Testis (tissue), 2 donors: ENCODE measurements at regions not wholly inside any gene's neighbourhood (a gene's known extent, or its start where the extent isn't known, plus 50 kb on each side); places are given as distances from the start of the nearest gene placed in this dataset.

Experiments used
- DNase-seq: peaks from one replicate; pipeline ENCODE4 v3.0.0-alpha.2; 2019
- H3K27ac ChIP-seq, 2 donors: fragments of 200-600 bp; sonication (generic); one replicate each; pipeline ENCODE4 v1.5.1; 2019
- H3K27me3 ChIP-seq: fragments of 200-600 bp; sonication (generic); one replicate; pipeline ENCODE4 v1.5.1; 2019
- H3K36me3 ChIP-seq: fragments of 200-600 bp; sonication (generic); one replicate; pipeline ENCODE4 v1.5.1; 2017; ENCODE audit warnings: low read depth; ENCODE audit errors: missing control alignments
- H3K4me1 ChIP-seq: fragments of 200-600 bp; sonication (generic); one replicate; pipeline ENCODE4 v1.5.1; 2019
- H3K4me3 ChIP-seq, 2 donors: fragments of 200-600 bp; sonication (generic); one replicate each; pipeline ENCODE4 v1.5.1; 2017 to 2019
- H3K9me3 ChIP-seq: fragments of 200-600 bp; sonication (generic); one replicate; pipeline ENCODE4 v1.5.1; 2017
- POLR2A ChIP-seq: fragments of 450-650 bp; IDR thresholded peaks from one replicate; pipeline ENCODE4 v1.6.1; 2017; ENCODE audit warnings: antibody characterized with exemption, mild to moderate bottlenecking, moderate library complexity
- WGBS, 2 donors: methylation state at CpG; one replicate each; pipeline ENCODE4 v1.1.5; 2018; 5-methylcytosine and 5-hydroxymethylcytosine counted together
- intact Hi-C: fragments of 100-400 bp; cut with DNase I; formaldehyde crosslinking; loops from one replicate; pipeline ENCODE4 v1.15.1; 2023; ENCODE audit warnings: low total_unique reads
- TF ChIP-seq, protein P1 (sequence below), 3 experiments: fragments of 450-650 bp in 2 of 3; fragments of 200-600 bp in 1 of 3; sonication (generic) in 1 of 3; IDR thresholded peaks; one replicate each; pipeline ENCODE4 v1.5.1; 2016 to 2019; ENCODE audit warnings: antibody characterized with exemption in 3 of 3, mild to moderate bottlenecking in 2 of 3, moderate library complexity in 1 of 3

DNA sequence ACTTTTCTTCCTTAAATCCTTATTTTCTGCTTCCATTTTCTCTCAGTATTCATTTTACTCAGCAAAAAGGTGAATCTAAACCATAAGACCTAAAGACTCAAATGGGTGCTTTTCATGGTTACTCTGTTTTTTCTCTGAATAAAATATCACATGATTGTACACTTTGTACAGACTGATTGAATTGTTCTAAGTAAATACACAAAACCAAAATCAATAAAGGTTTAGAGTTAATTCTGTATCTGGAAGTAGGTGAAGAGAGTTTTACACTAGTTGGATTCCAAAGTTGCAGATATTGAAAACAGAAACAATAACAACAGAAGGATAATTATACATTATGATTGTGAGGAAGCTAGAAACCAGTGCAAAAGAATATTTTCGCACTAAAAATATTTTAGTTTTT is 546.2 kb downstream of the TUSC7 start:
- Histone ChIP-seq H3K4me3 (no peak overlapping the region), H3K27me3 (no peaks in the 10 kb centered on the region), H3K27ac (no peak overlapping the region), H3K4me1 (no peaks in the 10 kb centered on the region), H3K36me3 (no peaks in the 10 kb centered on the region), H3K9me3 (no peaks in the 10 kb centered on the region)
- WGBS, 2 donors: 90 to 93% methylated on average over 1 of the region's 1 CpG
- DNase-seq: no peak
- intact Hi-C loops: no loop called here
- TF ChIP-seq, protein P1, sequence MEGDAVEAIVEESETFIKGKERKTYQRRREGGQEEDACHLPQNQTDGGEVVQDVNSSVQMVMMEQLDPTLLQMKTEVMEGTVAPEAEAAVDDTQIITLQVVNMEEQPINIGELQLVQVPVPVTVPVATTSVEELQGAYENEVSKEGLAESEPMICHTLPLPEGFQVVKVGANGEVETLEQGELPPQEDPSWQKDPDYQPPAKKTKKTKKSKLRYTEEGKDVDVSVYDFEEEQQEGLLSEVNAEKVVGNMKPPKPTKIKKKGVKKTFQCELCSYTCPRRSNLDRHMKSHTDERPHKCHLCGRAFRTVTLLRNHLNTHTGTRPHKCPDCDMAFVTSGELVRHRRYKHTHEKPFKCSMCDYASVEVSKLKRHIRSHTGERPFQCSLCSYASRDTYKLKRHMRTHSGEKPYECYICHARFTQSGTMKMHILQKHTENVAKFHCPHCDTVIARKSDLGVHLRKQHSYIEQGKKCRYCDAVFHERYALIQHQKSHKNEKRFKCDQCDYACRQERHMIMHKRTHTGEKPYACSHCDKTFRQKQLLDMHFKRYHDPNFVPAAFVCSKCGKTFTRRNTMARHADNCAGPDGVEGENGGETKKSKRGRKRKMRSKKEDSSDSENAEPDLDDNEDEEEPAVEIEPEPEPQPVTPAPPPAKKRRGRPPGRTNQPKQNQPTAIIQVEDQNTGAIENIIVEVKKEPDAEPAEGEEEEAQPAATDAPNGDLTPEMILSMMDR (IDR thresholded peaks at IDR 0.05): no peak

DNA sequence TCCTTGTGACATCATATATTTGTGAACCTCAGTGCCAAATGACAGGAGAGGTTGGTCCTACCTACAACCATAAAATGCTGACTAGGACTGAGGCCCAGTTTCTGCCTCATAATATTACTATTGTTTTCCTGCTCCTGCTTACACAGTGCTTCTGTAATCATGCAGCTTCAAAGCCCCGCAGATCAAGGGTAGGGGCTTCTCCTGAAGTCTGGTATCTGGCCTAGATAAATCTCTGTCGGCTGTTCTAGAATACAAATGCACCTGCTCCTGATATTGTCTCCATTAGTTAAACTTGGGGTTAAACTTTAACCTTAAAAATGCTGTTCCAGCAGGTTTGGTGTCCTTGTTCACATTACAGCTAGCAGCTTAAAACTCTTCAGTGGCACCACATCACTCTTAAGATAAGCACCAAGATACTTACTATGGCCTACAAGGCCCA is 552.4 kb downstream of the TUSC7 start:
- no peaks in the 10 kb centered on the region for H3K9me3 ChIP-seq
- TF ChIP-seq, protein P1 (IDR thresholded peaks at IDR 0.05): no peak
- TF ChIP-seq POLR2A: no peak
- H3K4me1 ChIP-seq: no peaks in the 10 kb centered on the region
- H3K4me3 ChIP-seq: no peak overlapping the region
- 13 to 81% methylated on average over 2 of the region's 2 CpGs for WGBS, 2 donors
- H3K27ac ChIP-seq: no peak overlapping the region
- DNase-seq: no peak
- intact Hi-C loops: no loop called here
- H3K27me3 ChIP-seq: no peaks in the 10 kb centered on the region
- H3K36me3 ChIP-seq: no peaks in the 10 kb centered on the region

DNA sequence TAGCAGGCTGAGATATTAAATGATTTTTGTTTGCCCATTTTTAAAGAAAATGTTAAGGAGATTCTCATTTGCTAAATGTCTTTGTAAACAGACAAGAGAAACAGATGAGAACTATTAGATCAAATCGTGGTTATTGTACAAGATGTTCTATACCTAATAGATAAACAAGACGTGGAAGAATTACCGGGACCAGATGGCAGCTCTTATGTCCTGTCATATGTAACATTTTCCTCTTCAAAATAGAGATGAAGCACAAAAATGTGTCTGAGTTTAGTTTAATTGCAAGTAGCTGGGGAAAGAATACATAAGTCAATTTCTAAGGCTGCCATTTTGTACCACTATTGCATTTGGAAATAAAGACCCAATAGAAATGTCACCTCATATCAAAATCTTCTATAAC is 553.7 kb downstream of the TUSC7 start:
- Histone ChIP-seq H3K36me3 (no peaks in the 10 kb centered on the region), H3K9me3 (no peaks in the 10 kb centered on the region), H3K27me3 (no peaks in the 10 kb centered on the region), H3K4me3 (no peak overlapping the region), H3K27ac (no peak overlapping the region), H3K4me1 (no peaks in the 10 kb centered on the region)
- intact Hi-C loops: no loop called here
- TF ChIP-seq, protein P1 (IDR thresholded peaks at IDR 0.05): no peak
- no peak for TF ChIP-seq POLR2A
- no peak for DNase-seq
- WGBS, 2 donors: 42 to 49% methylated on average over 3 of the region's 3 CpGs

DNA sequence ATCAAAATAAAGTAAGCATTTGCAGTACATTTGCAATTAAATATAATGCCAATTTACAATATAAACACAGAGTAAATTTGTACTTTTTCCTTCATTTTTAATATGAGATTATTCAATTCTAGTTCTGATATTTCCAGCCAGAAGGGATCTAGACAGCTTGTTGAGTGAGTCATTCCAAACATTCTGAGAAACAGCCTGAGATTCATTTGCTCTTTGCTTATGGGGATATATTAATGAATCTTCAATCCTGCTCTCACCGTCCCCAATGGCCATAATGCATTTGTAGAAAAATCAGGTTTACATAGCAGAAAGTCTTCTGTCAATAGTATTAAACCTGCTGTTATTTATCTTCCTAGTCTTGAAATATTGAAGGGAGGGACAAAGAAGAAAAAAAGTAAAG is 554.2 kb downstream of the TUSC7 start:
- WGBS, 2 donors: 76 to 89% methylated on average over 1 of the region's 1 CpG
- Histone ChIP-seq H3K9me3 (no peaks in the 10 kb centered on the region), H3K27ac (no peak overlapping the region), H3K27me3 (no peaks in the 10 kb centered on the region), H3K36me3 (no peaks in the 10 kb centered on the region), H3K4me3 (no peak overlapping the region), H3K4me1 (no peaks in the 10 kb centered on the region)
- DNase-seq: no peak
- no peak for TF ChIP-seq POLR2A
- TF ChIP-seq, protein P1 (IDR thresholded peaks at IDR 0.05): no peak
- intact Hi-C loops: no loop called here

DNA sequence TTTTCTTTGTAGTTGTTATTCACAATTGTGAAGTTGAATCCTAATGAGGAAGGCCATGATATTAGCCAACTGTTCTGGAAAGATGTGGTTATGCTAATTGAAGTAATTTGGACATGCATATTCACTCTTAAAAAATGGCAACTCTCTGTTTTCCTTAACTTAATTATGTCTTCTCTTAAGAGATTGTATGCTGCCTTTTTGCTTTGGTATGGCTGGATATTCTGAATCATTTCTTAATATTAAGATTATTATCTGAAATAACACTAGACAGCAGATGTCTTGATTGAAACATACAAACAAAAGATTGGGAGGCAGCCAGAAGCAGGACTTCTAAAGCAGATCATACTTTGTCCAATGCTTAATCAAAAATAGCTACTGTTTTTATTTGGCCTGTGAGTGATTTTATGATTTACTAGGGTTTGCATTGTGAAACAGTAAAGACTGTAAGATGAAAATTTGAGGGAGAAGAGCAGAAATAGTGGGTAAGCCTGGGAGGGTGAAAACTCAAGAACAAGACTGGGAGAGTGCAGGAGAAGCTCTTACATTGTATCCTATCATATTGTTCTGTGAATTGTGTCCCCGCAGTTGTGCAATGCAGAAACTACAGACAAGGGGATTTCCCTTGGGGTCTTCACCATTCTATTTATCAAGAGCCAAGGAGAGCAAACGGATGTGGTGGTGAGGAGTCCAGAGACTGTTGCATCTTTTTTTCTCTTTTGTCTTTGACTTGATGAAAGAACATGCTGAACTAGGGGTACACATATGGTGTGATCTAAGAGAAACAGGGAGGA is 554.8 kb downstream of the TUSC7 start:
- no peak for TF ChIP-seq POLR2A
- TF ChIP-seq, protein P1 (IDR thresholded peaks at IDR 0.05): no peak
- Histone ChIP-seq H3K27ac (no peak overlapping the region), H3K4me3 (no peak overlapping the region), H3K9me3 (no peaks in the 10 kb centered on the region), H3K4me1 (no peaks in the 10 kb centered on the region), H3K27me3 (no peaks in the 10 kb centered on the region), H3K36me3 (no peaks in the 10 kb centered on the region)
- intact Hi-C loops: no loop called here
- no peak for DNase-seq
- 65 to 72% methylated on average over 2 of the region's 2 CpGs for WGBS, 2 donors
